HCT116 (cell line): ENCODE measurements at regions not wholly inside any gene's neighbourhood (a gene's known extent, or its start where the extent isn't known, plus 50 kb on each side); places are given as distances from the start of the nearest gene placed in this dataset.

Experiments
- ATAC-seq: fragments of 200-7000 bp; cut with Tn5 transposase; 2 replicates; pipeline ENCODE4 v1.9.1; 2020; ENCODE audit warnings: mild to moderate bottlenecking, moderate library complexity
- BruUV-seq: library from RNA; stranded (reverse); fragments of 400-500 nt; replicated peaks from 2 replicates; lab custom pipeline; 2021; lab: Mats Ljungman, UMichigan
- CTCF ChIA-PET: fragments of 300-600 bp; sonication (Branson Sonifier 250); formaldehyde crosslinking; loops from one replicate; lab custom pipeline; 2021; ENCODE audit warnings: antibody characterized with exemption; lab: Charles Lee
- POLR2A ChIA-PET: fragments of 300-600, 350-600 bp; sonication (Branson Sonifier 250); formaldehyde crosslinking; loops from one replicate; lab custom pipeline; 2021; ENCODE audit warnings: antibody characterized with exemption; lab: Charles Lee
- RAD21 ChIA-PET, 2 experiments: fragments of 300-600 bp; sonication (Branson Sonifier 250); formaldehyde crosslinking; loops; one replicate each; lab custom pipeline; 2023; ENCODE audit warnings: low total read pairs in 2 of 2; ENCODE audit not compliant: uncharacterized antibody in 2 of 2, unreplicated experiment in 2 of 2, low non-redundant PET in 1 of 2; lab: Charles Lee
- DNase-seq: peaks from one replicate; pipeline ENCODE4 v3.0.0-alpha.2; 2010; ENCODE audit warnings: low read depth, low spot score
- H2AFZ ChIP-seq: fragments of 200-600 bp; shearing (Covaris generic), sonication (generic); 2 replicates; pipeline ENCODE4 v1.6.1; 2017; ENCODE audit warnings: low read depth, mixed run types, mixed read lengths, antibody characterized with exemption, low read length; ENCODE audit not compliant: poor library complexity, severe bottlenecking
- H3K27ac ChIP-seq: 2 replicates; pipeline ENCODE4 v1.5.1; 2012; ENCODE audit warnings: low read depth, low read length
- H3K27me3 ChIP-seq: fragments of 200-600 bp; sonication (generic); 2 replicates; pipeline ENCODE4 v1.6.1; 2016; ENCODE audit warnings: mixed run types, low read length, mixed read lengths; ENCODE audit not compliant: insufficient read depth
- H3K36me3 ChIP-seq, 2 experiments: fragments of 200-500 bp in 1 of 2; fragments of 200-600 bp in 1 of 2; sonication (Bioruptor generic) in 1 of 2; sonication (generic) in 1 of 2; 2 replicates each; pipeline versions ENCODE4 v1.5.1 to v1.6.1; 2014 to 2016; ENCODE audit warnings: low read length in 2 of 2, inconsistent platforms in 1 of 2, mixed read lengths in 1 of 2, mixed run types in 1 of 2; ENCODE audit not compliant: insufficient read depth in 2 of 2, control insufficient read depth in 1 of 2
- H3K4me1 ChIP-seq, 2 experiments: fragments of 200-600 bp in 1 of 2; sonication (generic) in 1 of 2; 2 replicates each; pipeline versions ENCODE4 v1.5.1 to v1.6.1; 2012 to 2017; ENCODE audit warnings: low read length in 2 of 2, inconsistent platforms in 1 of 2, mild to moderate bottlenecking in 1 of 2, mixed read lengths in 1 of 2, mixed run types in 1 of 2, moderate library complexity in 1 of 2; ENCODE audit not compliant: insufficient read depth in 2 of 2, control insufficient read depth in 1 of 2
- H3K4me2 ChIP-seq: fragments of 200-600 bp; sonication (generic); 2 replicates; pipeline ENCODE4 v1.6.1; 2017; ENCODE audit warnings: mixed run types, low read length, mixed read lengths
- H3K4me3 ChIP-seq, 2 experiments: fragments of 200-600 bp in 1 of 2; sonication (generic) in 1 of 2; replicated peaks in 1 of 2; 2 replicates each; pipeline ENCODE4 v1.5.1; 2011 to 2016; ENCODE audit warnings: low read length in 2 of 2, control low read depth in 1 of 2, low read depth in 1 of 2, mild to moderate bottlenecking in 1 of 2, mixed read lengths in 1 of 2, mixed run types in 1 of 2
- H3K79me2 ChIP-seq: fragments of 200-600 bp; sonication (generic); 2 replicates; pipeline ENCODE4 v1.6.1; 2017; ENCODE audit warnings: mild to moderate bottlenecking, mixed run types, low read length, moderate library complexity, mixed read lengths; ENCODE audit not compliant: insufficient read depth
- H3K9ac ChIP-seq: fragments of 200-600 bp; sonication (generic); 2 replicates; pipeline ENCODE4 v1.6.1; 2016; ENCODE audit warnings: low read length, mixed read lengths
- H3K9me2 ChIP-seq: fragments of 200-600 bp; sonication (generic), shearing (Covaris generic); 2 replicates; pipeline ENCODE4 v1.6.1; 2017; ENCODE audit warnings: mixed run types, mild to moderate bottlenecking, moderate library complexity; ENCODE audit not compliant: insufficient read depth
- H3K9me3 ChIP-seq, 2 experiments: fragments of 200-500 bp in 1 of 2; fragments of 200-600 bp in 1 of 2; sonication (Bioruptor generic) in 1 of 2; sonication (generic) in 1 of 2; 2 replicates each; pipeline ENCODE4 v1.6.1; 2014 to 2017; ENCODE audit warnings: low read length in 2 of 2, mixed read lengths in 2 of 2, inconsistent platforms in 1 of 2, low read depth in 1 of 2, mild to moderate bottlenecking in 1 of 2, mixed run types in 1 of 2, moderate library complexity in 1 of 2; ENCODE audit not compliant: control insufficient read depth in 1 of 2, insufficient read depth in 1 of 2
- H4K20me1 ChIP-seq: fragments of 200-600 bp; sonication (generic), shearing (Covaris generic); 2 replicates; pipeline ENCODE4 v1.6.1; 2017; ENCODE audit warnings: mixed run types, mild to moderate bottlenecking, moderate library complexity; ENCODE audit not compliant: insufficient read depth
- CBX3 ChIP-seq: IDR thresholded peaks from 2 replicates; pipeline ENCODE4 v1.6.1; 2012; ENCODE audit warnings: low read depth
- EGR1 ChIP-seq: IDR thresholded peaks from 2 replicates; pipeline ENCODE4 v1.6.1; 2012; ENCODE audit warnings: low read depth
- ELF1 ChIP-seq: IDR thresholded peaks from 2 replicates; pipeline ENCODE4 v1.6.1; 2012; ENCODE audit warnings: low read depth, borderline replicate concordance
- EZH2 ChIP-seq: fragments of 200-600 bp; sonication (generic); IDR thresholded peaks from 2 replicates; pipeline ENCODE4 v1.6.1; 2017; ENCODE audit warnings: antibody characterized with exemption, mixed run types
- EZH2phosphoT487 ChIP-seq: fragments of 200-600 bp; IDR thresholded peaks from 2 replicates; pipeline ENCODE4 v1.6.1; 2018; ENCODE audit warnings: antibody characterized with exemption, borderline replicate concordance
- FOSL1 ChIP-seq: IDR thresholded peaks from 2 replicates; pipeline ENCODE4 v1.6.1; 2012; ENCODE audit warnings: low read depth
- JUND ChIP-seq: IDR thresholded peaks from 2 replicates; pipeline ENCODE4 v1.6.1; 2012
- POLR2A ChIP-seq: IDR thresholded peaks from 2 replicates; pipeline ENCODE4 v1.7.0; 2011; ENCODE audit warnings: borderline replicate concordance; ENCODE audit not compliant: insufficient read depth, insufficient read length; ENCODE audit errors: extremely low read depth
- POLR2AphosphoS5 ChIP-seq: IDR thresholded peaks from 2 replicates; pipeline ENCODE4 v1.6.1; 2011; ENCODE audit warnings: mild to moderate bottlenecking, low read depth, low read length, moderate library complexity
- RAD21 ChIP-seq: IDR thresholded peaks from 2 replicates; pipeline ENCODE4 v1.6.1; 2012; ENCODE audit warnings: low read depth, mild to moderate bottlenecking
- REST ChIP-seq: IDR thresholded peaks from 2 replicates; pipeline ENCODE4 v1.6.1; 2012; ENCODE audit warnings: low read depth
- SIN3A ChIP-seq: IDR thresholded peaks from 2 replicates; pipeline ENCODE4 v1.6.1; 2012; ENCODE audit warnings: low read depth
- SP1 ChIP-seq: IDR thresholded peaks from 2 replicates; pipeline ENCODE4 v1.6.1; 2012; ENCODE audit warnings: low read depth
- SRF ChIP-seq: IDR thresholded peaks from 2 replicates; pipeline ENCODE4 v1.6.1; 2012; ENCODE audit warnings: low read depth
- TCF7L2 ChIP-seq: IDR thresholded peaks from 2 replicates; pipeline ENCODE4 v1.7.0; 2011; ENCODE audit warnings: borderline replicate concordance, inconsistent platforms; ENCODE audit not compliant: insufficient read depth, insufficient read length; ENCODE audit errors: extremely low read depth
- ZFX ChIP-seq: fragments of 450-650 bp; IDR thresholded peaks from 2 replicates; pipeline ENCODE4 v1.6.1; 2017
- intact Hi-C: fragments of 100-400 bp; cut with micrococcal nuclease; formaldehyde crosslinking; loops from 2 replicates; pipeline ENCODE4 v1.10.0; 2022
- TF ChIP-seq, protein P1 (sequence below): IDR thresholded peaks from 2 replicates; pipeline ENCODE4 v1.6.1; 2012
- TF ChIP-seq, protein P2 (sequence below), 3 experiments: fragments of 200-600 bp in 1 of 3; sonication (generic) in 1 of 3; IDR thresholded peaks in 2 of 3; conservative IDR thresholded peaks in 1 of 3; 2 replicates each; pipeline ENCODE4 v1.5.1; 2012 to 2017; ENCODE audit warnings: low read depth in 2 of 3, low read length in 2 of 3, antibody characterized with exemption in 1 of 3, borderline replicate concordance in 1 of 3, control low read depth in 1 of 3, mild to moderate bottlenecking in 1 of 3, mixed read lengths in 1 of 3, mixed run types in 1 of 3, moderate library complexity in 1 of 3; ENCODE audit not compliant: insufficient read depth in 1 of 3
- TF ChIP-seq, protein P3 (sequence below): IDR thresholded peaks from 2 replicates; pipeline ENCODE4 v1.6.1; 2012

- TF ChIP-seq REST (no peak), JUND (no peak), SP1 (no peak), CBX3 (no peak), EGR1 (no peak)
- TF ChIP-seq, all 23 proteins: peak for 0
Measured at GRCh38 chr7:113366122-113366521, 247.8 kb upstream of the SMIM30 start (continued).

GRCh38 chr7:113349339-113349738 lies 231.0 kb upstream of the SMIM30 start:
- ATAC-seq = no peak
- H3K9me2 ChIP-seq = 0 out of 2 replicates have a peak, but pooled peaks cover 3% of the 10 kb centered on the region
- H3K9ac ChIP-seq = no peak overlapping the region
- H2AFZ ChIP-seq = no peak overlapping the region
- no TSS peak for BruUV-seq
- ChIA-PET POLR2A (no interaction called here), RAD21 (no interaction called here), CTCF (no interaction called here)
- H3K9me3 ChIP-seq = no peaks in the 10 kb centered on the region
- no peak overlapping the region for H3K4me2 ChIP-seq
- H3K4me1 ChIP-seq = no peaks in the 10 kb centered on the region
- no peak for DNase-seq
- H3K36me3 ChIP-seq = no peaks in the 10 kb centered on the region
- H3K27me3 ChIP-seq = no peaks in the 10 kb centered on the region
- no peaks in the 10 kb centered on the region for H3K79me2 ChIP-seq
- intact Hi-C loops = no loop called here
- H3K27ac ChIP-seq = no peak overlapping the region
- no peak overlapping the region for H3K4me3 ChIP-seq
- H4K20me1 ChIP-seq = no peaks in the 10 kb centered on the region
- TF ChIP-seq ZFX = no peak
- TF ChIP-seq POLR2A = no peak
- no peak for TF ChIP-seq EZH2phosphoT487
- no peak for TF ChIP-seq RAD21
- TF ChIP-seq, protein P1, sequence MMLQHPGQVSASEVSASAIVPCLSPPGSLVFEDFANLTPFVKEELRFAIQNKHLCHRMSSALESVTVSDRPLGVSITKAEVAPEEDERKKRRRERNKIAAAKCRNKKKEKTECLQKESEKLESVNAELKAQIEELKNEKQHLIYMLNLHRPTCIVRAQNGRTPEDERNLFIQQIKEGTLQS = no peak
- no peak for TF ChIP-seq REST
- TF ChIP-seq, protein P2, sequence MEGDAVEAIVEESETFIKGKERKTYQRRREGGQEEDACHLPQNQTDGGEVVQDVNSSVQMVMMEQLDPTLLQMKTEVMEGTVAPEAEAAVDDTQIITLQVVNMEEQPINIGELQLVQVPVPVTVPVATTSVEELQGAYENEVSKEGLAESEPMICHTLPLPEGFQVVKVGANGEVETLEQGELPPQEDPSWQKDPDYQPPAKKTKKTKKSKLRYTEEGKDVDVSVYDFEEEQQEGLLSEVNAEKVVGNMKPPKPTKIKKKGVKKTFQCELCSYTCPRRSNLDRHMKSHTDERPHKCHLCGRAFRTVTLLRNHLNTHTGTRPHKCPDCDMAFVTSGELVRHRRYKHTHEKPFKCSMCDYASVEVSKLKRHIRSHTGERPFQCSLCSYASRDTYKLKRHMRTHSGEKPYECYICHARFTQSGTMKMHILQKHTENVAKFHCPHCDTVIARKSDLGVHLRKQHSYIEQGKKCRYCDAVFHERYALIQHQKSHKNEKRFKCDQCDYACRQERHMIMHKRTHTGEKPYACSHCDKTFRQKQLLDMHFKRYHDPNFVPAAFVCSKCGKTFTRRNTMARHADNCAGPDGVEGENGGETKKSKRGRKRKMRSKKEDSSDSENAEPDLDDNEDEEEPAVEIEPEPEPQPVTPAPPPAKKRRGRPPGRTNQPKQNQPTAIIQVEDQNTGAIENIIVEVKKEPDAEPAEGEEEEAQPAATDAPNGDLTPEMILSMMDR (IDR thresholded peaks at IDR 0.05 in 2 of 3, conservative IDR thresholded peaks at IDR 0.05 in 1 of 3; ENCODE audit: borderline replicate concordance in 1 of 3, insufficient read depth in 1 of 3, low read depth in 2 of 3, low read length in 2 of 3) = no peak
- TF ChIP-seq TCF7L2 = no peak
- TF ChIP-seq SRF = no peak
- TF ChIP-seq ELF1 = no peak
- TF ChIP-seq, protein P3, sequence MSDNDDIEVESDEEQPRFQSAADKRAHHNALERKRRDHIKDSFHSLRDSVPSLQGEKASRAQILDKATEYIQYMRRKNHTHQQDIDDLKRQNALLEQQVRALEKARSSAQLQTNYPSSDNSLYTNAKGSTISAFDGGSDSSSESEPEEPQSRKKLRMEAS = no peak
- no peak for TF ChIP-seq FOSL1
- TF ChIP-seq CBX3 = no peak
- no peak for TF ChIP-seq EZH2
- TF ChIP-seq SIN3A = no peak
- no peak for TF ChIP-seq POLR2AphosphoS5
- TF ChIP-seq EGR1 = no peak
